HCT116 (cell line): ENCODE measurements at regions not wholly inside any gene's neighbourhood (a gene's known extent, or its start where the extent isn't known, plus 50 kb on each side); places are given as distances from the start of the nearest gene placed in this dataset.

ENCODE experiments used
- CTCF ChIP-seq, 3 experiments: fragments of 200-600 bp in 1 of 3; sonication (generic) in 1 of 3; IDR thresholded peaks in 2 of 3; conservative IDR thresholded peaks in 1 of 3; 2 replicates each; pipeline ENCODE4 v1.5.1; 2012 to 2017; ENCODE audit warnings: low read depth in 2 of 3, low read length in 2 of 3, antibody characterized with exemption in 1 of 3, borderline replicate concordance in 1 of 3, control low read depth in 1 of 3, mild to moderate bottlenecking in 1 of 3, mixed read lengths in 1 of 3, mixed run types in 1 of 3, moderate library complexity in 1 of 3; ENCODE audit not compliant: insufficient read depth in 1 of 3
- EZH2 ChIP-seq: fragments of 200-600 bp; sonication (generic); IDR thresholded peaks from 2 replicates; pipeline ENCODE4 v1.6.1; 2017; ENCODE audit warnings: antibody characterized with exemption, mixed run types
- EZH2phosphoT487 ChIP-seq: fragments of 200-600 bp; IDR thresholded peaks from 2 replicates; pipeline ENCODE4 v1.6.1; 2018; ENCODE audit warnings: antibody characterized with exemption, borderline replicate concordance
- MAX ChIP-seq: IDR thresholded peaks from 2 replicates; pipeline ENCODE4 v1.6.1; 2012
- POLR2A ChIP-seq: IDR thresholded peaks from 2 replicates; pipeline ENCODE4 v1.7.0; 2011; ENCODE audit warnings: borderline replicate concordance; ENCODE audit not compliant: insufficient read depth, insufficient read length; ENCODE audit errors: extremely low read depth
- POLR2AphosphoS5 ChIP-seq: IDR thresholded peaks from 2 replicates; pipeline ENCODE4 v1.6.1; 2011; ENCODE audit warnings: mild to moderate bottlenecking, low read depth, low read length, moderate library complexity
- REST ChIP-seq: IDR thresholded peaks from 2 replicates; pipeline ENCODE4 v1.6.1; 2012; ENCODE audit warnings: low read depth
- SIN3A ChIP-seq: IDR thresholded peaks from 2 replicates; pipeline ENCODE4 v1.6.1; 2012; ENCODE audit warnings: low read depth
- SP1 ChIP-seq: IDR thresholded peaks from 2 replicates; pipeline ENCODE4 v1.6.1; 2012; ENCODE audit warnings: low read depth
- ZFX ChIP-seq: fragments of 450-650 bp; IDR thresholded peaks from 2 replicates; pipeline ENCODE4 v1.6.1; 2017

- TF ChIP-seq POLR2A = no peak
- TF ChIP-seq CTCF (IDR thresholded peaks at IDR 0.05 in 2 of 3, conservative IDR thresholded peaks at IDR 0.05 in 1 of 3; ENCODE audit: borderline replicate concordance in 1 of 3, insufficient read depth in 1 of 3, low read depth in 2 of 3, low read length in 2 of 3) = no peak
- no peak for TF ChIP-seq REST
- TF ChIP-seq POLR2AphosphoS5 = no peak
- TF ChIP-seq MAX = no peak
- TF ChIP-seq ZFX = no peak
- TF ChIP-seq SP1 = no peak
- TF ChIP-seq EZH2 = no peak
- no peak for TF ChIP-seq SIN3A
- no peak for TF ChIP-seq EZH2phosphoT487
Observed at GRCh38 chr21:35408401-35408800, 359.3 kb upstream of the RUNX1 start.
